ENCODE measurements at regions not wholly inside any gene's neighbourhood (a gene's known extent, or its start where the extent isn't known, plus 50 kb on each side); places are given as distances from the start of the nearest gene placed in this dataset.

GRCh38 chr21:32209580-32209979, 69.3 kb downstream of the MIS18A start:
- TF ChIP-seq REST (IDR thresholded peaks at IDR 0.05; ENCODE audit: insufficient read depth in 1 of 2, low read depth in 2 of 2, low read length in 2 of 2) (no peak), SIN3A (IDR thresholded peaks at IDR 0.05; ENCODE audit: borderline replicate concordance, insufficient read depth, low read length) (no peak), FOXP2 (optimal IDR thresholded peaks at IDR 0.05; ENCODE audit: borderline replicate concordance, extremely low read depth, extremely low read length, insufficient read depth) (no peak), POLR2AphosphoS5 (IDR thresholded peaks at IDR 0.05; ENCODE audit: low read depth, low read length) (no peak), TAF1 (IDR thresholded peaks at IDR 0.05; ENCODE audit: borderline replicate concordance, insufficient read depth, low read length) (no peak)

GRCh38 chr21:32207406-32207716, 71.5 kb downstream of the MIS18A start:
- TF ChIP-seq SIN3A (IDR thresholded peaks at IDR 0.05; ENCODE audit: borderline replicate concordance, insufficient read depth, low read length) (no peak), TAF1 (IDR thresholded peaks at IDR 0.05; ENCODE audit: borderline replicate concordance, insufficient read depth, low read length) (no peak), POLR2AphosphoS5 (IDR thresholded peaks at IDR 0.05; ENCODE audit: low read depth, low read length) (no peak), FOXP2 (optimal IDR thresholded peaks at IDR 0.05; ENCODE audit: borderline replicate concordance, extremely low read depth, extremely low read length, insufficient read depth) (no peak), REST (IDR thresholded peaks at IDR 0.05; ENCODE audit: insufficient read depth in 1 of 2, low read depth in 2 of 2, low read length in 2 of 2) (no peak)

- TF ChIP-seq REST (IDR thresholded peaks at IDR 0.05; ENCODE audit: insufficient read depth in 1 of 2, low read depth in 2 of 2, low read length in 2 of 2) (no peak), FOXP2 (optimal IDR thresholded peaks at IDR 0.05; ENCODE audit: borderline replicate concordance, extremely low read depth, extremely low read length, insufficient read depth) (no peak), SIN3A (IDR thresholded peaks at IDR 0.05; ENCODE audit: borderline replicate concordance, insufficient read depth, low read length) (no peak), TAF1 (IDR thresholded peaks at IDR 0.05; ENCODE audit: borderline replicate concordance, insufficient read depth, low read length) (no peak), POLR2AphosphoS5 (IDR thresholded peaks at IDR 0.05; ENCODE audit: low read depth, low read length) (no peak)
Measured at GRCh38 chr21:32206631-32207405, 72.0 kb downstream of the MIS18A start.

GRCh38 chr21:32203877-32204480, 74.9 kb downstream of the MIS18A start:
- TF ChIP-seq SIN3A (IDR thresholded peaks at IDR 0.05; ENCODE audit: borderline replicate concordance, insufficient read depth, low read length) (no peak), TAF1 (IDR thresholded peaks at IDR 0.05; ENCODE audit: borderline replicate concordance, insufficient read depth, low read length) (no peak), POLR2AphosphoS5 (IDR thresholded peaks at IDR 0.05; ENCODE audit: low read depth, low read length) (no peak), FOXP2 (optimal IDR thresholded peaks at IDR 0.05; ENCODE audit: borderline replicate concordance, extremely low read depth, extremely low read length, insufficient read depth) (no peak), REST (IDR thresholded peaks at IDR 0.05; ENCODE audit: insufficient read depth in 1 of 2, low read depth in 2 of 2, low read length in 2 of 2) (no peak)

Data from PFSK-1 (cell line).